Right forelimb (tissue), 1 donor: ENCODE measurements at regions not wholly inside any gene's neighbourhood (a gene's known extent, or its start where the extent isn't known, plus 50 kb on each side); places are given as distances from the start of the nearest gene placed in this dataset.
"Not testable (repeated sequence)": the region's sequence is repeated elsewhere in the genome, so short reads cannot be mapped to it uniquely, and the experiment has no call there.

Experiments
- DNase-seq: peaks from one replicate; pipeline ENCODE4 v3.0.0-alpha.2; 2018

DNA sequence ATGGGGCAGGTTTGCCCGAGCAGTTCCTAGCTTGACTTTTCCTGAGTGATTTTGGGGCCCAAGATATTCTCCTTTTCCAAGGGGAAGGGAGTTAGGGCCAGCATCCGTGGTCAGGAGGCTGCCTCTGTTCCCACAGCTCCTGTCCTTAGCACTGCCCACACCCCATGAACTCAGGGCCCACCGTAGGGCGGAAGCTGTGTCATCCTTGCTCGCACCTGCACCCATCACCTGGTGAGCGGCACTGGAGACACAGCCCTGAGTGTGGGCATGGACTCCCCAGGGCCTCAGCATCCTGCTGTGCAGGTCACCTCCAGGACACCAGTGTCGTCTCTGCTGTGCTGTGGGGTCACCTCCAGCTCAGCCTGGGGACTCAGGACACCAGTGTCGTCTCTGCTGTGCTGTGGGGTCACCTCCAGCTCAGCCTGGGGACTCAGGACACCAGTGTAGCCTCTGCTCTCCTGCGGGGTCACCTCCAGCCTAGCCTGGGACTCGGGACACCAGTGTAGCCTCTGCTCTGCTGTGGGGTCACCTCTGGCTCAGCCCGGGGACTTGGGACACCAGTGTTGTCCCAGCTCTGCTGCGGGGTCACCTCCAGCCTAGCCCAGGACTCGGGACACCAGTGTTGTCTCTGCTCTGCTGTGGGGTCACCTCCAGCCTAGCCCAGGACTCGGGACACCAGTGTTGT is 322.9 kb downstream of the ADGRD1 start:
- DNase-seq: no peak

DNA sequence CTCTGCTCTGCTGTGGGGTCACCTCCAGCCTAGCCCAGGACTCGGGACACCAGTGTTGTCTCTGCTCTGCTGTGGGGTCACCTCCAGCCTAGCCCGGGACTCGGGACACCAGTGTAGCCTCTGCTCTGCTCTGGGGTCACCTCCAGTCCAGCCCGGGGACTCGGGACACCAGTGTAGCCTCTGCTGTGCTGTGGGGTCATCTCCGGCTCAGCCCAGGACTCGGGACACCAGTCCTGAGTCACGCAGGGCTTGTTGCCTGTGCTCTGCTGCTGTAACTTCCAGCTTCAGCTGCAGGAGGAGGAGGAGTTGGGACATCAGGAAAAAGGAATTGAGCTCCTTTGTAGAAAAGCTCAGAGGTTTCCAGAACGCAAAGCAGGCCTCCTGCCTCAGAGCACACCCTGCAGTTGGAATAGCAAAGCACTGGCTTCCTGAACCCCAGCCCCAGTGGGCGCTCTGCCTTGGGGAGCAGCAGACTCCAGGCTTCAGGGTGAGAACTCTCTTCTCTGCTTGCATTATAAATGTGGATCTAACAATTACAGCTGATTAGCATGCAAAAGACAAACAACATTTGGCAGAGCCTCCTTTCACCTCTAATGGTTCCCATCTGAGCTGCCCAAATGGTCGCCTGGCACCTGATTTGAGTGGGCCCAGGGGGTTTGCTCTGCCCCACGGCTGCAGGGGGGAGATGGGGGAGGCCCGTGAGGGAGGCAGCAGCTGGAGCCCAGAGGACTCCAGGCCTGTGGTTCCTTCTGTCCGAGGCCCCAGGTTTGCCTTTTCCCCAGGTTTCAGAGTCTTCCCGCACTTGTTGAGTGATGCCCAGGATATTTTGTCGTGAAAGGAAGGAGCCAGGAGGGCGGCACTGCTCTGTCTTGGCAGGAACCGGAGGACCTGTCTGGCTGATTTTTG is 323.7 kb downstream of the ADGRD1 start:
- DNase-seq: not testable (repeated sequence)

DNA sequence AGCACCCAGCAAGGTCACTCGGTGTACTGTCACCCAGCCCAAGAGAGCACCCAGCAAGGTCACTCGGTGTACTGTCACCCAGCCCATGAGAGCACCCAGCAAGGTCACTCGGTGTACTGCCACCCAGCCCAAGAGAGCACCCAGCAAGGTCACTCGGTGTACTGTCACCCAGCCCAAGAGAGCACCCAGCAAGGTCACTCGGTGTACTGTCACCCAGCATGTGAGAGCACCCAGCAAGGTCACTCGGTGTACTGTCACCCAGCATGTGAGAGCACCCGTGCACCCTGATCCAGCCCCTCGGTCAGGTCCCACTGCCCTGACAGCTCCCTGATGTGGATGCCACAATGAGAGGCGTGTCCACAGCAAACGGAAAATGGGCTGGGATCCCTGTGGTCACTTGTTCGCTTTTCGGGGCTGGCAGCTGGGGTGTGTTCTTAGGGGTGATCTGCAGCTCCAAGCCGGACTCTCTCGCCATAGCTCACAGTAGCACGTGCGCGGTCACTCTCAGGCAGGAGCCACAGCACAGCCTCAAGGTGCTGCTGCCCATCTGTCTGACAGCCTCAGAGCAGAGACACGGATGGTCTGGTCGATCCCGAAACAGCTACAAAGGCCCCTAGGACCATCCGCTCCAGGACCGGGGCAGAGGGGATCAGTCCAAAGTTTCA is 324.9 kb downstream of the ADGRD1 start:
- DNase-seq: not testable (repeated sequence)

DNA sequence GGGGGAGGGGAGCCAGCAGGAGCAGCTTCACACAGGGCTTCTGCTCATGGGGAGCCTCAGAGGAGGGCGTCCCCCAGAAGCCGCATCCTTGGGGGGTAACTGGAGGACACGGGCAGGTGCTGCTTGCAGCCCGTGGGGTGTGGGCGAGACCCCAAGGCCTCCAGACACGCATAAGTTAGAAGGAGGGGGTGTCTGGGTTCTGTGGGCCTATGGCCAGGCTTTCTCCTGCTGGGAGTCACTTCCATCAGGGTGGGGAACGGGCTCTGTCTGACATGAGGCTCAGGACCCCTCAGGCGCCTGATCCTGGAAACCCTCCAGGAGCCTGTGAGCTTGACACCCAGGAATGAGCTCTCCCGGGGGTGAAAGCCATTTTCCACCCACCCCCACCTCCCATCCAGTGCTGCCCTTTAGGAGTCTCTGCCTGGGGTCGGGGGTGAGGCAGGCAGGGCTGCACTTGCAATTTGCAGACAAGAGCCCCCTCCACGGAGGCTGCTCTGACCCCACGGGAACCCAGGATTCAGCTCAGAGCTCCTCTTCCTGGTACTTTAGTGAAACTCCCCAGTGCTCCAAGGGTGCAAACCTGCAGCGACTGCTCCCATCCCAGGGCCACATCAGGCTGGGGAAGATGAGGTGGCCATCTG is 325.7 kb downstream of the ADGRD1 start:
- no peak for DNase-seq

DNA sequence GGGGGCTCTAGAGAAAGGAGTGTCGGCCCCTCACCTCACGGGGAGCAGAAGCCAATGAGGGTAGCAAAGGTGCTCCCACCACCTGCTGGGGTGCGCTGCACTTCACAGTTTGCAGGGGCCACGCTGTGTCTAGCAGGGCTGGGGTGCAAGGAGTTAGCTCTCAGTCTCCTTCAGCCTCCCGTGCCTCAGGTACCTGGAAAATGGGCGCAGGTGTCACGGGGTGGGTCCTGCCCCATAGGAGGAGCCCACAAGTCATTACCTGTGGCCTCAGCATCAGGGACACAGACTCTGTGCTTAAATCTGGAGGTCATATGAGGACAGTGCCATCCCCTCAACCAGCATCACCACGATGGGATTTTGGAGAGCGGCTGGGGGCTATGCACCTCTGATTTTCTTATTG is 326.7 kb downstream of the ADGRD1 start:
- no peak for DNase-seq

DNA sequence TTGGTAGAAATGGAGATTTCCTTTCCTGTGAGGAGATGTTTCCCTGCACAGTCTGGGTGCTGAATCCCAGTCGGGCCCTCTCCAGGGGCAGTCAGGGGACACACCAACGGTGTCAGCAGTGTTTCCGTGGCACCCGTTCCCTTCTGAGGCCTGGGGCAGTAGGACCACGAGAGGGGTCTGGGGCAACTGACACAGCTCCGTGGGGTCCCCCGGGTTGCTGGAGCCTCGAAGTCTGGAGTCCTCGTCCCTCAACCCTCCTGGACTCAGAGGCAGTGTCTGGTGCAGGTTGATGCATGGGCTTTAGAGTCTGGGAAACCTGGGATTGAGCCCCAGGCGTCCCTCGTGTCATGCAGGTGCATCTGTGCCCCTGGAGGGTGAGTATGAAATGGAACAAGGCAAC is 327.3 kb downstream of the ADGRD1 start:
- DNase-seq: no peak

DNA sequence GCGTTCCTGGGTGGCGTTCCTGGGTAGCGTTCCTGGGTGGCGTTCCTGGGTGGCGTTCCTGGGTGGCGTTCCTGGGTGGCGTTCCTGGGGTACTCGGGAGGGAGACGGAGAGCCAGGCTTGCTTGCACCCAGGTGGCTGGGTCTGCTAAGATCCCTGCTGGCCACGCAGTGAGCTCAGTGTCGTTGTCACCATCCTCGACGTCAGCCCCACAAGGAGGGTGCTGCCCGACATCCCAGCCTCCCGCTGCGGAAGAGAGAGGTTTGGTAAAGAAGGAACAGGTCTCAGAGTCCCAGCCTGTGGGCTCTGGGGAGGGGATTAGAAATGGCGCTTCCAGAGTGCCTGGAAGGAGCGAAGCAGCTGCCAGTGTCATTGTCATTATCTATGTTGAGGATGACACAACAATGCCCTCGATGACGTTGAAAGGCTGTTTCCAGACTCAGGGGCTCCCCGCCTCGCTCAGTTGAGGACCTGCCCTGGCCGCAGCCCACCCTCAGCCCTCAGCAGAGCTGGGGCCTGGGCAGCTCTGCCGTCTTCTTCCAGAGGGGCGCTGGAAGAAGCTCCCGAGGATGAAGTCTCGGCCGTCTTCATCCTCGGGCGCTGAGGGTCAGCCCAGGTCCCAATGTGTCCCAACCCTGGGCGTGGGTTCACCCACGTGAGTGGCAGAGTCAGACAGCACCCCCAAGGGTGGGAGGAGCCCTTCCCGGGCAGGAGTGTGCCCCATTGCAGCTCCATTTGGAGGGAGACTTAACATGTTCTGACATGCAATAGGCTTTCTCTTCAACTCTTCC is 328.8 kb downstream of the ADGRD1 start:
- DNase-seq: no peak

DNA sequence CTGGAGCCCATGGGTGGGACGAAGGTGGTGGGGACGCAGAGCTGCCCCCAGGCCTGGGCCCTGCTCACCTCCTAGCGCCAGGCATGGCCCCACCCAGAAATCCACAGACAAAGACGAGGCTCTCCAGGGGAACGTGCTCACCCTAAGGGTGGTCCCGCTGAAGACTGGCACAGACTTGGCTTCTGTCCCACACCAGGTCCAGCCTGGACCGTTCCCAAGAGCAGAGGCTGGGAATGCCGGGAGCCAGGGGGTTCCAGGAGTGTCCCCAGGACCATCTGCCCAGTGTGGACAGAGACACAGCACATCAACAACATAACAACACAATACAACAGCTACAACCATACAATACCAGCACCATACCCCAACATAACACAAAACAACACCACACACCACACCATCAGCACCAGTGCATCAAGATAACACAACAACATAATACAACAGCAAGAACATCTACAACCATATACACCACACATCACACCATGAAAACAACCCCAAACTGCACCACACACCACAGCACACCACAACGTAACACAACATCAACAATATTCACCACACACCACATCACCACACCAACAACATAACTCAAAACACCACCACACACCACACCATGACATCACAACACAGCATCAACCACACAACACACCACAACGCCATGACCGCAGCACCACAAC is 329.6 kb downstream of the ADGRD1 start:
- DNase-seq: no peak

DNA sequence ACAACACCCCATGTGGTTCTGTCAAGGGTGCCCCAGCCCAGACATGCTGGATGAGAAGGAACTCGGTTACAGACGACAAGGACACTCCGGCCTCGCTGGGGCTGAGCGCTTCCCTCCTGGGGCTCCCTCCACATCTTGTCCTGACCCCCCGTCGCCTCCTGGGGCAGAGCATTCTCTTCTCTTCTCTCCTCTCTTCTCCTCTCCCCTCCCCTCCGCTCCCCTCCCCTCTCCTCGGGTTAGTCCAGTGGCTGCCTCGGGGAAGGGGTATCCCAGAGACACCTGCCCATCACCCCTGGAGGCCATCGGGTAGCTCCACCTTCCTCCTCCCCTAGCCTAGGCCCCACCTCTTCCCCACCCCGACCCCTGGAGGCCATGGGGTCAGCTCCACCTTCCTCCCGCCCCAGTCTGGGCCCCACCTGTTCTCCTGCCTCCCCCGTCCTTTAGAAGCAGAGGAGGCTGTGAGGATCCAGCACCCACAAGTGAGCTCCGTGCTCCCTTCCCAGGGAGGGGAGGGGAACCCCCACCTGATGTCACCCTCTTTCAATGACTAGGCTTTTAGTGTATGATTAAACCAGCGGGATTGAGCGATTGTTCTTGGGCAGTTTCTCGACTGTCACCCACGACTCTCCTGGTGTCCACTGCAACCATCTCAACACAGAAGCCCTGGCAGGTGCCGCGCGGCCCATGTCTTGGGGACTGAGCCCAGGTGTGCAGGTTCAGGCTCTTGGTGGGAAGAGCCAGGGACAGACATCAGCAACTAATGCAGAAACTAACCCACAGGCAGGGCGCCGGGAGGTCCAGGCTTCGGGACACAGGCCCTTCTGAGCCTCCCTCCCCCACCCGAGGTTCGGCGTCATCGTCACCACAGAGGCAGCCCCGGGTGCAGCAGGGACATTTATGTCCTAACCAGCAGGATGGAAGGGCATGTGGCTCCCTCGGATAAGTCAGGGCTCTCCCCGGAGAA is 330.4 kb downstream of the ADGRD1 start:
- DNase-seq: peak; percentile 15

DNA sequence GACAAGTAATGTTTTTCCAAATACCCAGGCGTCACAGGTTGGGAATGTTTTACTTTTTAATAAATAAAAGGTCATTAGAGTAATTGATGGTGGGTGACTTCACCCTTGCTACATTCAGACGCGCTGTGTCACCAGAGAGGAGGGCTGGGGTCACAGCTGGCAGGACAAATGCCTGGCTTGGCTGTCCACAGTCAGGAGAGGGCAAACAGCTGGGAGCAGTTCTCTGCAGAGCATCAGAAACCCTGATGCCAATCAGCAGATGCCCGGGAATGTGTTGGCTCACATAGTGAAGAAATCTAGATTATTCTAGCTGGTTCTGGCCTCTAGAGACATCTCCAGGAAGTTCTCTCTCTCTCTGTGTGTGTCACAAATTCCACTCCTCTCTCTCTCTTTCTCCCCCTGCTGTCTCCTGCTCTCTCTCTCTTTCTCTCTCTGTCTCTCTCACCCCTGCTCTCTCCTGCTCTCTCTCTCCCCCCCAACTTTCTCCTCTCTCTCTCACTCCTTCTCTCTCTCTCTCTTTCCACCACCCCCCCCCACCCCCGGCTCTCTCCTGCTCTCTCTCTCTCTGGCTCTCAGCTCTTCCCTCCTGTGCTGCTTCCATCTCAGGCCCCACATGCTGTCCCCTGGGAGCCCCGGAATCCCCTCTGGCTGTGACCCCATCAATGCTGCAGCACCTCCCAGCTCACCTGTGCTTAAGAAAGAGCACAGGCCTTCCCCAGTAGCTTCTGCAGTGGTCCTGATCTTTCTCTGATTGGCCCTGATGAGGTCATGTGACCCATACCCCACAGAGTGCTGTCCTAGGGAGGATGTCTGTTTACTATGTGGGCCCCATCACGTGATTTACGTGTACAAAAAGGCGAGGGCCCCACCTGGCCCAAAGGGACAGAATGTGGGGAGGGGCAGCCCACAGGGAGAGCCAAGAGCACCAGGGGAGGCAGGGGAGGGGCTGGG is 331.5 kb downstream of the ADGRD1 start:
- not testable (repeated sequence) for DNase-seq

DNA sequence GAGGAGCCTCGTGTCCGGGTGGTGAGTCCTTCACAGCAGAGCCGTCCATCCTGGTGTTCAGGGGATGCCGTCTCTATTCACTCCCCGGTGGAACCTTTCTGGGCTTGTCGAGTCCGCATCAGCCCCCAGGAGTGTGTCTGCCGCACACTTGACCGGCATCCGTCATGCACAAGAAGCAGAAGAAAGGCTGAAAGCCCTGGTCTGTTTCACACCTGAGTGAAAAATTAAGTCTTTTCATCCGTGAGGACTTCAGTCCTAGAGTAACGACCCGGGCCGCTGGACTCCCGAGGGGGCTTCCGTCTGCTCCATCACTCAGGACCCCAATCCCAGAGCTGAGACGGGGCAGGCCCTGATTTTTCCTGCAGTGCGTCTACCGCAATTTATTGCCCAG is 332.2 kb downstream of the ADGRD1 start:
- not testable (repeated sequence) for DNase-seq

DNA sequence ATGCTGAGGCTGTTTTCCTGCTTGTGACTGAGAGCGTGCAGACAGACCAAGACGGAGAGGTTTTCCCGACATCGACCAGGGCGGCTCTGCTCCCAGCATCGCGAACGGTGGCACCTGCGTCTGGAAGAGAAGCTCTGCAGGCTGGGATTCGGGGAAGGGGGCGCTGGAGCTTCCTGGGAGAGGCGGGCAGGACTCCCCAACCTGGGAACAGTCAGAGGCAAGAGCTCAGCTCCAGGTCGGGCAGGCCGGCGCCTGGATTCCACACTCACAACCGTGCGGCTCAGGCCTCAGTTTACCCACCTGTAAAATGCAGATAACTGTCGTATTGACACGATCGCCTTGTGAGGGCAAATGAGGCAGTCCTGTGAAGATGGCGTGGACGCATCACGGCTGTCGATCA is 332.6 kb downstream of the ADGRD1 start:
- not testable (repeated sequence) for DNase-seq

DNA sequence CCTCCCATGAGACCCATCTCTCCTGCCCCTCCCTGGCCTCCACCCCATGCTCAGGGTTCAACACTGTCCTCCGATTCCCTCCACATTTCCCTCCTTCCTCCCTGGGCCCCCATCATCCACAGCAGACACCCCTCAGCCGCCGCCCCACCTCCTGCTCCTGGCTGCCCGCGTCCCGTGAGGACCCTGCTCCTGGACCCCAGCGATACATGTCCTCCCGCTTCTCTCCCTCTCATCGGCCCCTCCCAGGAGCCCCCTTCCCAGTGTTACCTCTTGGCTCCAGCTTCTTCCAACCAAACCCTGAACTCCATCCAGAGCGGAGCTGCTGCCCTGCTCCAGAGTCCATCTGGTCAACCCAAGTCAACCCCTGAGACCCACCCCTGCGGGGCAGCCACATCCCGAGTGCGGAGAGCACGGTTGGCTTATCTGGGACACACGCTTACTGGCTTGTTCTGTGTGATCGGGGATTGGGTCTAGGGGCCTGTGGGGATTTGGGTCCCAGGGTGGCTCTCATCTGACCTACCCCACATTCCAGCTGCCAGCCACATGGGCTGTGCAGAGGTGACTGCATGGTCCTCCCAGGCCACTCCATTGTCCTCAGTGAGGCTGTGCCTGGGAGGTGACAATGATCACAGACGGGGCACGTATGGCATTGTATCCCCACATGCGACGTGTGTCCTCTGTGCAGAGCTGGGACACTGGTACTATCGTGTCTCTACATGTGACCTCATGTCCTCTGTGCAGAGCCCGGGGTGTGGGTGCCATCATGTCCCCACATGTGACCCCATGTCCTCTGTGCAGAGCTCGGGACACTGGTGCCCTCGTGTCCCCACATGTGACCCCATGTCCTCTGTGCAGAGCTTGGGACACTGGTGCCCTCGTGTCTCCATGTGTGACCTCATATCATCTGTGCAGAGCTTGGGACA is 333.6 kb downstream of the ADGRD1 start:
- no peak for DNase-seq

DNA sequence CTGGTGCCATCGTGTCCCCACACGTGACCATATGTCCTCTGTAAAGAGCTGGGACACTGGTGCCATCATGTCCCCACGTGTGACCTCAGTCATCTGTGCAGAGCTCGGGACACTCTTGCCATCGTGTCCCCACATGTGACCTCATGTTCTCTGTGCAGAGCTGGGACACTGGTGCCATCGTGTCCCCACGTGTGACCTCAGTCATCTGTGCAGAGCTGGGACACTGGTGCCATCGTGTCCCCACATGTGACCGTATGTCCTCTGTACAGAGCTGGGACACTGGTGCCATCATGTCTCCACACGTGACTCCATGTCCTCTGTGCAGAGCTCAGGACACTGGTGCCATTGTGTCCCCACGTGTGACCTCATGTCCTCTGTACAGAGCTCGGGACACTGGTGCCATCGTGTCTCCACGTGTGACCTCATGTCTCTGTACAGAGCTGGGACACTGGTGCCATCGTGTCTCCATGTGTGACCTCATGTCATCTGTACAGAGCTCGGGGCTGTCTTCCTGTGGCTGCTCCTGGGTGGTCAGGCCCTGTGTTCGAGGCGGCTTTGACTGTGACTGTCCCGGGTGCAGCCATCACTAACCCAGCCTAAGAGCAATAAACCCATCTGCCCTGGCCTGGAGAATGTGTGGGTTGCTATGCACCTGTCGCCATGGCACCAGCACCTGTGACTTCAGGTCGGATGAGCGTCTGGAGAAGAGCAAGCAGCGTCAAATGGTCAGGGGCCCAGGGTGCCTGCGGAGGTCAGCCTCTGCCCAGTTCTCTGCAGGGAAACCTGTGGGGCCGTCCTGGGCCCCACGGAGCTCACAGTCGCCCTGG is 334.4 kb downstream of the ADGRD1 start:
- DNase-seq: no peak

DNA sequence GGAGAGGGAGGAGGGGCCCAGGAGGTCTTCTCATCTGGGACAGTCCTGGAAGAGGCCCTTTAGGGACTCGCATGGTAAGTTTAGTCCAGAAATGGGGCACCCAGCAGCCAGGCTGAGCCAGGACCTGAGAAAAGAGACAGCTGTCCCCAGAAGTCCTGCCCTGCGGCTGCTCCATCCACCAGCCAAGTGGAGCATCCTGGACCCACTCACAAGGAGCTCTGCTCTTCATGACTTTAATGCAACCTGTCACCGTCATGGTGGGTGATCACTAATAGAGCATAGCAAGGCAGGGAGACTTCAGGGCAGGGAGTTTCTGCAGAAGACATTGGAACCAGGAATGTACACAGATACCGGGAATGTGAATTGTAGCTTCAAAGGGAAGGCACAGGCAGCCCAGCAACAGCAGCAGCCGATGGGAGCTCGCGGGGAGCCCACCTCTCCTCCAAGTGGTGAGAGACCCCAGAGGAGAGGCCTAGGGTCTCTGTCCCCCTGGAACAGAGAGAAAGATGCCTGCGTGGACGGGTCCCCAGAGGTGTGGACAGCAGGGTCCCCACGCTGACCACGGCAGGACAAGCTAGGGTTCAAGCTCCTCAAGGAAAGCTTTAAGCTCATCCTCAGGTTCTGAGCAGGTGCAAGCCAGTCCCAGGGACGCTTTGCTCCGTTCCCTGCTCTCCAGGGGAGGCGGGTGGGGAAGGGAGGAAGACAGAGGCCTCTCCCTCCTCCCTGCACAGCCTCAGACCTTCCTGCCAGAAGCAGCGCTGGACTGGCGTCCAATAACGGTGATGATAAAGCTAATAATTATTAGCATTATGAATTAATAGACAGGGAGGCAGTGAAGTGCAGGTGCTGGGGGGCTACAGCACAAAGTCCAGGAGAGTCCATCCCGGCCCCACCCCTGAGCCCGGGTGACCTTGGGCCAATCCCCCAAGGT is 335.3 kb downstream of the ADGRD1 start:
- DNase-seq: not testable (repeated sequence)

DNA sequence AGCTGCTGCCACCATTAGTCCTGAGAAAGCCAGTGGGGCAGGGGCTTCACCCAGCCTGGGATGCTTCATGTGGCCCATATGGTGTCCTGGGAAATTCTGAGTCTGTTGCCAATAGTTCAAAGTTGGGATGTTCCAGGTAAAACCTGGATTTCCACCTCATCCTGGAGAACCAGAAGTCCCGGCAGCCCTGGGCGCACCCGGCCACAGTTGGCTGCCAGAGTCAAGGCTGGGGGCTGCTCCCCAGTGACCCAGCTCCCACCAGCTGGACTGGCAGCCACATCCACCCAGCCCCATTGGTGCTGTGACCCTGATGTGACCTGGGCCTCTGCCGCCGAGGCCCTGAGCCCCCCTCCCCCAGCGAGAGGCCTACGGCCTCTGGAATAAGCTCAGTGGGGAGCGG is 336.1 kb downstream of the ADGRD1 start:
- DNase-seq: not testable (repeated sequence)
